Neural crest cell (in vitro differentiated cells): ENCODE measurements at regions not wholly inside any gene's neighbourhood (a gene's known extent, or its start where the extent isn't known, plus 50 kb on each side); places are given as distances from the start of the nearest gene placed in this dataset.

Experiments
- DNase-seq: peaks from one replicate; pipeline ENCODE4 v3.0.0; 2021; ENCODE audit warnings: low read depth, mixed read lengths, low spot score
- H3K27ac Mint-ChIP-seq: one replicate; pipeline ENCODE4 v1.8.0; 2021; ENCODE audit warnings: mild to moderate bottlenecking, mixed read lengths; ENCODE audit not compliant: unreplicated experiment
- H3K27me3 Mint-ChIP-seq: 2 replicates; pipeline ENCODE4 v1.8.0; 2021; ENCODE audit warnings: low read depth, mild to moderate bottlenecking, mixed read lengths
- H3K36me3 Mint-ChIP-seq: 2 replicates; pipeline ENCODE4 v1.8.0; 2021; ENCODE audit warnings: low read depth, mild to moderate bottlenecking, mixed read lengths
- H3K4me1 Mint-ChIP-seq: 2 replicates; pipeline ENCODE4 v1.8.0; 2021; ENCODE audit warnings: mixed read lengths
- H3K4me3 Mint-ChIP-seq: one replicate; pipeline ENCODE4 v1.8.0; 2021; ENCODE audit warnings: mild to moderate bottlenecking, mixed read lengths
- H3K9me3 Mint-ChIP-seq: 2 replicates; pipeline ENCODE4 v1.8.0; 2021; ENCODE audit warnings: mixed read lengths
- TF ChIP-seq, protein P1 (sequence below): fragments of 200-600 bp; sonication (generic); conservative IDR thresholded peaks from 2 replicates; pipeline ENCODE4 v1.5.0; 2021; ENCODE audit warnings: antibody characterized with exemption, mild to moderate bottlenecking

DNA sequence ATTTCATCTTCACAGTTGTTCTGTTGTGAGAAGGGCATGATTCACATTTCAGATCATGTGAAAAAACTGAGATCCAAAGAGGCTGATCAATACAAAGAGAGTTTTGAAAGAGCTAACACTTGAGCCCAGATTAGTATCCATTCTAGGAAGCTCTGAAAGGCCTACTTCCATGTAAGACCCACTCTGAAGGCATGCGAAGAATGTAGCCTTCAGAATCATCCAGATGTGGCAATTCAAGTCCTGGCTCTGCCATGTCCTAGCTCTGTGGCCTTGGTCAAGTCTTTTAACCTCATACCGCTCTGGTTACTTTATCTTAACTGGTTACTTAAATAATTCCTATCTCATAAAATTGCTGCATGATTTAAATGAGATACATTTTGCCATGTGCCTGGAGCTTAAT, 111.1 kb downstream of the FZD1 start:
- H3K9me3 Mint-ChIP-seq: no peaks in the 10 kb centered on the region
- DNase-seq: no peak
- H3K4me1 Mint-ChIP-seq: peaks cover 5% of the 10 kb centered on the region
- H3K4me3 Mint-ChIP-seq: no peak overlapping the region
- no peak overlapping the region for H3K27ac Mint-ChIP-seq
- TF ChIP-seq, protein P1, sequence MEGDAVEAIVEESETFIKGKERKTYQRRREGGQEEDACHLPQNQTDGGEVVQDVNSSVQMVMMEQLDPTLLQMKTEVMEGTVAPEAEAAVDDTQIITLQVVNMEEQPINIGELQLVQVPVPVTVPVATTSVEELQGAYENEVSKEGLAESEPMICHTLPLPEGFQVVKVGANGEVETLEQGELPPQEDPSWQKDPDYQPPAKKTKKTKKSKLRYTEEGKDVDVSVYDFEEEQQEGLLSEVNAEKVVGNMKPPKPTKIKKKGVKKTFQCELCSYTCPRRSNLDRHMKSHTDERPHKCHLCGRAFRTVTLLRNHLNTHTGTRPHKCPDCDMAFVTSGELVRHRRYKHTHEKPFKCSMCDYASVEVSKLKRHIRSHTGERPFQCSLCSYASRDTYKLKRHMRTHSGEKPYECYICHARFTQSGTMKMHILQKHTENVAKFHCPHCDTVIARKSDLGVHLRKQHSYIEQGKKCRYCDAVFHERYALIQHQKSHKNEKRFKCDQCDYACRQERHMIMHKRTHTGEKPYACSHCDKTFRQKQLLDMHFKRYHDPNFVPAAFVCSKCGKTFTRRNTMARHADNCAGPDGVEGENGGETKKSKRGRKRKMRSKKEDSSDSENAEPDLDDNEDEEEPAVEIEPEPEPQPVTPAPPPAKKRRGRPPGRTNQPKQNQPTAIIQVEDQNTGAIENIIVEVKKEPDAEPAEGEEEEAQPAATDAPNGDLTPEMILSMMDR: no peak
- H3K36me3 Mint-ChIP-seq: no peaks in the 10 kb centered on the region
- no peaks in the 10 kb centered on the region for H3K27me3 Mint-ChIP-seq

GRCh38 chr7:91378131-91378530, 113.9 kb downstream of the FZD1 start:
- H3K27me3 Mint-ChIP-seq: no peaks in the 10 kb centered on the region
- TF ChIP-seq, protein P1: no peak
- H3K36me3 Mint-ChIP-seq: no peaks in the 10 kb centered on the region
- no peaks in the 10 kb centered on the region for H3K9me3 Mint-ChIP-seq
- DNase-seq: no peak
- H3K27ac Mint-ChIP-seq: no peak overlapping the region
- peaks cover 5% of the 10 kb centered on the region for H3K4me1 Mint-ChIP-seq
- no peak overlapping the region for H3K4me3 Mint-ChIP-seq

GRCh38 chr7:91379236-91379635, 115.0 kb downstream of the FZD1 start:
- peaks cover 5% of the 10 kb centered on the region for H3K4me1 Mint-ChIP-seq
- H3K27me3 Mint-ChIP-seq: no peaks in the 10 kb centered on the region
- DNase-seq: no peak
- H3K36me3 Mint-ChIP-seq: no peaks in the 10 kb centered on the region
- H3K9me3 Mint-ChIP-seq: peaks cover 3% of the 10 kb centered on the region
- TF ChIP-seq, protein P1: no peak
- H3K4me3 Mint-ChIP-seq: no peak overlapping the region
- no peak overlapping the region for H3K27ac Mint-ChIP-seq

- Mint-ChIP-seq H3K27ac (no peak overlapping the region), H3K4me3 (no peak overlapping the region), H3K4me1 (peaks cover under 1% of the 10 kb centered on the region), H3K36me3 (no peaks in the 10 kb centered on the region), H3K27me3 (no peaks in the 10 kb centered on the region), H3K9me3 (peaks cover 3% of the 10 kb centered on the region)
- no peak for DNase-seq
- TF ChIP-seq, protein P1: no peak
Measured at GRCh38 chr7:91379991-91380390, 115.8 kb downstream of the FZD1 start.

GRCh38 chr7:91383053-91383904, 119.0 kb downstream of the FZD1 start:
- H3K4me3 Mint-ChIP-seq: no peak overlapping the region
- TF ChIP-seq, protein P1: no peak
- no peak overlapping the region for H3K27ac Mint-ChIP-seq
- DNase-seq: no peak
- H3K4me1 Mint-ChIP-seq: no peaks in the 10 kb centered on the region
- peaks cover 3% of the 10 kb centered on the region for H3K9me3 Mint-ChIP-seq
- H3K27me3 Mint-ChIP-seq: no peaks in the 10 kb centered on the region
- H3K36me3 Mint-ChIP-seq: no peaks in the 10 kb centered on the region
